HCT116 (cell line): ENCODE measurements at regions not wholly inside any gene's neighbourhood (a gene's known extent, or its start where the extent isn't known, plus 50 kb on each side); places are given as distances from the start of the nearest gene placed in this dataset.

Experiments
- ATAC-seq: fragments of 200-7000 bp; cut with Tn5 transposase; 2 replicates; pipeline ENCODE4 v1.9.1; 2020; ENCODE audit warnings: mild to moderate bottlenecking, moderate library complexity
- BruUV-seq: library from RNA; stranded (reverse); fragments of 400-500 nt; replicated peaks from 2 replicates; lab custom pipeline; 2021; lab: Mats Ljungman, UMichigan
- CTCF ChIA-PET: fragments of 300-600 bp; sonication (Branson Sonifier 250); formaldehyde crosslinking; loops from one replicate; lab custom pipeline; 2021; ENCODE audit warnings: antibody characterized with exemption; lab: Charles Lee
- POLR2A ChIA-PET: fragments of 300-600, 350-600 bp; sonication (Branson Sonifier 250); formaldehyde crosslinking; loops from one replicate; lab custom pipeline; 2021; ENCODE audit warnings: antibody characterized with exemption; lab: Charles Lee
- RAD21 ChIA-PET, 2 experiments: fragments of 300-600 bp; sonication (Branson Sonifier 250); formaldehyde crosslinking; loops; one replicate each; lab custom pipeline; 2023; ENCODE audit warnings: low total read pairs in 2 of 2; ENCODE audit not compliant: uncharacterized antibody in 2 of 2, unreplicated experiment in 2 of 2, low non-redundant PET in 1 of 2; lab: Charles Lee
- DNase-seq: peaks from one replicate; pipeline ENCODE4 v3.0.0-alpha.2; 2010; ENCODE audit warnings: low read depth, low spot score
- H2AFZ ChIP-seq: fragments of 200-600 bp; shearing (Covaris generic), sonication (generic); 2 replicates; pipeline ENCODE4 v1.6.1; 2017; ENCODE audit warnings: low read depth, mixed run types, mixed read lengths, antibody characterized with exemption, low read length; ENCODE audit not compliant: poor library complexity, severe bottlenecking
- H3K27ac ChIP-seq: 2 replicates; pipeline ENCODE4 v1.5.1; 2012; ENCODE audit warnings: low read depth, low read length
- H3K27me3 ChIP-seq: fragments of 200-600 bp; sonication (generic); 2 replicates; pipeline ENCODE4 v1.6.1; 2016; ENCODE audit warnings: mixed run types, low read length, mixed read lengths; ENCODE audit not compliant: insufficient read depth
- H3K36me3 ChIP-seq, 2 experiments: fragments of 200-500 bp in 1 of 2; fragments of 200-600 bp in 1 of 2; sonication (Bioruptor generic) in 1 of 2; sonication (generic) in 1 of 2; 2 replicates each; pipeline versions ENCODE4 v1.5.1 to v1.6.1; 2014 to 2016; ENCODE audit warnings: low read length in 2 of 2, inconsistent platforms in 1 of 2, mixed read lengths in 1 of 2, mixed run types in 1 of 2; ENCODE audit not compliant: insufficient read depth in 2 of 2, control insufficient read depth in 1 of 2
- H3K4me1 ChIP-seq, 2 experiments: fragments of 200-600 bp in 1 of 2; sonication (generic) in 1 of 2; 2 replicates each; pipeline versions ENCODE4 v1.5.1 to v1.6.1; 2012 to 2017; ENCODE audit warnings: low read length in 2 of 2, inconsistent platforms in 1 of 2, mild to moderate bottlenecking in 1 of 2, mixed read lengths in 1 of 2, mixed run types in 1 of 2, moderate library complexity in 1 of 2; ENCODE audit not compliant: insufficient read depth in 2 of 2, control insufficient read depth in 1 of 2
- H3K4me2 ChIP-seq: fragments of 200-600 bp; sonication (generic); 2 replicates; pipeline ENCODE4 v1.6.1; 2017; ENCODE audit warnings: mixed run types, low read length, mixed read lengths
- H3K4me3 ChIP-seq, 2 experiments: fragments of 200-600 bp in 1 of 2; sonication (generic) in 1 of 2; replicated peaks in 1 of 2; 2 replicates each; pipeline ENCODE4 v1.5.1; 2011 to 2016; ENCODE audit warnings: low read length in 2 of 2, control low read depth in 1 of 2, low read depth in 1 of 2, mild to moderate bottlenecking in 1 of 2, mixed read lengths in 1 of 2, mixed run types in 1 of 2
- H3K79me2 ChIP-seq: fragments of 200-600 bp; sonication (generic); 2 replicates; pipeline ENCODE4 v1.6.1; 2017; ENCODE audit warnings: mild to moderate bottlenecking, mixed run types, low read length, moderate library complexity, mixed read lengths; ENCODE audit not compliant: insufficient read depth
- H3K9ac ChIP-seq: fragments of 200-600 bp; sonication (generic); 2 replicates; pipeline ENCODE4 v1.6.1; 2016; ENCODE audit warnings: low read length, mixed read lengths
- H3K9me2 ChIP-seq: fragments of 200-600 bp; sonication (generic), shearing (Covaris generic); 2 replicates; pipeline ENCODE4 v1.6.1; 2017; ENCODE audit warnings: mixed run types, mild to moderate bottlenecking, moderate library complexity; ENCODE audit not compliant: insufficient read depth
- H3K9me3 ChIP-seq, 2 experiments: fragments of 200-500 bp in 1 of 2; fragments of 200-600 bp in 1 of 2; sonication (Bioruptor generic) in 1 of 2; sonication (generic) in 1 of 2; 2 replicates each; pipeline ENCODE4 v1.6.1; 2014 to 2017; ENCODE audit warnings: low read length in 2 of 2, mixed read lengths in 2 of 2, inconsistent platforms in 1 of 2, low read depth in 1 of 2, mild to moderate bottlenecking in 1 of 2, mixed run types in 1 of 2, moderate library complexity in 1 of 2; ENCODE audit not compliant: control insufficient read depth in 1 of 2, insufficient read depth in 1 of 2
- H4K20me1 ChIP-seq: fragments of 200-600 bp; sonication (generic), shearing (Covaris generic); 2 replicates; pipeline ENCODE4 v1.6.1; 2017; ENCODE audit warnings: mixed run types, mild to moderate bottlenecking, moderate library complexity; ENCODE audit not compliant: insufficient read depth
- CBX3 ChIP-seq: IDR thresholded peaks from 2 replicates; pipeline ENCODE4 v1.6.1; 2012; ENCODE audit warnings: low read depth
- CEBPB ChIP-seq: IDR thresholded peaks from 2 replicates; pipeline ENCODE4 v1.6.1; 2012; ENCODE audit warnings: low read depth
- EGR1 ChIP-seq: IDR thresholded peaks from 2 replicates; pipeline ENCODE4 v1.6.1; 2012; ENCODE audit warnings: low read depth
- EZH2 ChIP-seq: fragments of 200-600 bp; sonication (generic); IDR thresholded peaks from 2 replicates; pipeline ENCODE4 v1.6.1; 2017; ENCODE audit warnings: antibody characterized with exemption, mixed run types
- EZH2phosphoT487 ChIP-seq: fragments of 200-600 bp; IDR thresholded peaks from 2 replicates; pipeline ENCODE4 v1.6.1; 2018; ENCODE audit warnings: antibody characterized with exemption, borderline replicate concordance
- JUND ChIP-seq: IDR thresholded peaks from 2 replicates; pipeline ENCODE4 v1.6.1; 2012
- POLR2A ChIP-seq: IDR thresholded peaks from 2 replicates; pipeline ENCODE4 v1.7.0; 2011; ENCODE audit warnings: borderline replicate concordance; ENCODE audit not compliant: insufficient read depth, insufficient read length; ENCODE audit errors: extremely low read depth
- RAD21 ChIP-seq: IDR thresholded peaks from 2 replicates; pipeline ENCODE4 v1.6.1; 2012; ENCODE audit warnings: low read depth, mild to moderate bottlenecking
- SP1 ChIP-seq: IDR thresholded peaks from 2 replicates; pipeline ENCODE4 v1.6.1; 2012; ENCODE audit warnings: low read depth
- TCF7L2 ChIP-seq: IDR thresholded peaks from 2 replicates; pipeline ENCODE4 v1.7.0; 2011; ENCODE audit warnings: borderline replicate concordance, inconsistent platforms; ENCODE audit not compliant: insufficient read depth, insufficient read length; ENCODE audit errors: extremely low read depth
- ZFX ChIP-seq: fragments of 450-650 bp; IDR thresholded peaks from 2 replicates; pipeline ENCODE4 v1.6.1; 2017
- ZNF274 ChIP-seq: fragments of 200-500 bp; sonication (Bioruptor generic); IDR thresholded peaks from 2 replicates; pipeline ENCODE4 v1.6.1; 2014; ENCODE audit warnings: mild to moderate bottlenecking, low read depth, low read length, inconsistent platforms
- intact Hi-C: fragments of 100-400 bp; cut with micrococcal nuclease; formaldehyde crosslinking; loops from 2 replicates; pipeline ENCODE4 v1.10.0; 2022
- TF ChIP-seq, protein P1 (sequence below): IDR thresholded peaks from 2 replicates; pipeline ENCODE4 v1.6.1; 2011; ENCODE audit warnings: mild to moderate bottlenecking, low read length, moderate library complexity; ENCODE audit not compliant: insufficient replicate concordance; ENCODE audit errors: extremely low read depth
- TF ChIP-seq, protein P2 (sequence below): IDR thresholded peaks from 2 replicates; pipeline ENCODE4 v1.6.1; 2012
- TF ChIP-seq, protein P3 (sequence below), 3 experiments: fragments of 200-600 bp in 1 of 3; sonication (generic) in 1 of 3; IDR thresholded peaks in 2 of 3; conservative IDR thresholded peaks in 1 of 3; 2 replicates each; pipeline ENCODE4 v1.5.1; 2012 to 2017; ENCODE audit warnings: low read depth in 2 of 3, low read length in 2 of 3, antibody characterized with exemption in 1 of 3, borderline replicate concordance in 1 of 3, control low read depth in 1 of 3, mild to moderate bottlenecking in 1 of 3, mixed read lengths in 1 of 3, mixed run types in 1 of 3, moderate library complexity in 1 of 3; ENCODE audit not compliant: insufficient read depth in 1 of 3
- TF ChIP-seq, protein P4 (sequence below): IDR thresholded peaks from 2 replicates; pipeline ENCODE4 v1.6.1; 2012; ENCODE audit warnings: low read depth

DNA sequence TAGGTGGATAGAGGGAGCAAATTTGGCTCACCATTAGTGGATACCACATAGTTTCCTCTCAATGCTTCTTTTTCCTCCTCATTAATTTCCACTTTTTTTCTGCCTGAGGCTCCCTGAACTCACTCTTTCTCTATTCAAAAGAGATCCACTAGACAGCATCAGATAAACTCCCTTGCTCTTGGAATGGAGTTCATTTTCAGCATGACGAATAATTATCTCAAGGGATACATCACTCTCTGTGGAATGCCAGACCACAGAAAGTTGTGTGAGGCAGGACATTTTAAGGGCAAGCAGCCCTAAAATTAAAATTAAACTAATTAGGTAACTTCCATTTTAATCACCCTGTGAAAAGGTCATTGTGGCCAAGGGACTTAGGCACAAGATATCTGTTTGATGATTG lies 1920.1 kb upstream of the CELF4 start (continued):
- TF ChIP-seq, protein P1, sequence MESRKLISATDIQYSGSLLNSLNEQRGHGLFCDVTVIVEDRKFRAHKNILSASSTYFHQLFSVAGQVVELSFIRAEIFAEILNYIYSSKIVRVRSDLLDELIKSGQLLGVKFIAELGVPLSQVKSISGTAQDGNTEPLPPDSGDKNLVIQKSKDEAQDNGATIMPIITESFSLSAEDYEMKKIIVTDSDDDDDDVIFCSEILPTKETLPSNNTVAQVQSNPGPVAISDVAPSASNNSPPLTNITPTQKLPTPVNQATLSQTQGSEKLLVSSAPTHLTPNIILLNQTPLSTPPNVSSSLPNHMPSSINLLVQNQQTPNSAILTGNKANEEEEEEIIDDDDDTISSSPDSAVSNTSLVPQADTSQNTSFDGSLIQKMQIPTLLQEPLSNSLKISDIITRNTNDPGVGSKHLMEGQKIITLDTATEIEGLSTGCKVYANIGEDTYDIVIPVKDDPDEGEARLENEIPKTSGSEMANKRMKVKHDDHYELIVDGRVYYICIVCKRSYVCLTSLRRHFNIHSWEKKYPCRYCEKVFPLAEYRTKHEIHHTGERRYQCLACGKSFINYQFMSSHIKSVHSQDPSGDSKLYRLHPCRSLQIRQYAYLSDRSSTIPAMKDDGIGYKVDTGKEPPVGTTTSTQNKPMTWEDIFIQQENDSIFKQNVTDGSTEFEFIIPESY, result no peak
- TF ChIP-seq EZH2phosphoT487 (no peak), JUND (no peak), SP1 (no peak), EGR1 (no peak), CEBPB (no peak), CBX3 (no peak), POLR2A (no peak)
- TF ChIP-seq, protein P2, sequence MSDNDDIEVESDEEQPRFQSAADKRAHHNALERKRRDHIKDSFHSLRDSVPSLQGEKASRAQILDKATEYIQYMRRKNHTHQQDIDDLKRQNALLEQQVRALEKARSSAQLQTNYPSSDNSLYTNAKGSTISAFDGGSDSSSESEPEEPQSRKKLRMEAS, result no peak

DNA sequence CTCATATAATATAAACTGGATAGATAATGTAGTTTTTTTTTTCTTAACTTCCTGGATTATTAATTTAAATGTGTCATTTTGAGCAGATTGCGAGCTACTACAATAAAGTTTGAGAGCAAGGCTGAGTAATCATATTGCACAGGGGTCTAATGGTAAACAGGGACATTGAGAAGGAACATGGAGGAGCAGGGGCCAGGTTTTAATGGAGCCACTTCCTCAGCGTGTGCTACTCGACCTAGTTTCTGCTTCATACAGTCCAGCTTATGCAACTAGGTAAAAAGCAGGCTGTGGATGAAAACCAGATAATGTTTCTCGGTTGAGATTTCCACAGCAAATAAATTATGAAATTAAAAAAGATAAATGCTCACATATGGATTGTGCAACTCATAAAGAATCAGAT lies 1915.7 kb upstream of the CELF4 start:
- H3K4me1 ChIP-seq, result no peaks in the 10 kb centered on the region
- ATAC-seq (no peak), DNase-seq (no peak)
- ChIA-PET POLR2A (no interaction called here), CTCF (no interaction called here), RAD21 (no interaction called here)
- no peak overlapping the region for H3K27ac ChIP-seq
- intact Hi-C loops, result no loop called here
- no peak overlapping the region for H3K9ac ChIP-seq
- no peak overlapping the region for H2AFZ ChIP-seq
- no peaks in the 10 kb centered on the region for H3K36me3 ChIP-seq
- H3K27me3 ChIP-seq, result no peaks in the 10 kb centered on the region
- H3K79me2 ChIP-seq, result no peaks in the 10 kb centered on the region
- H3K4me2 ChIP-seq, result no peak overlapping the region
- H3K9me3 ChIP-seq, result peaks cover 0 to 4% of the 10 kb centered on the region in 2 experiments; a peak in 2 of 4 replicates
- H3K4me3 ChIP-seq, result no peak overlapping the region
- BruUV-seq, result no TSS peak
- no peaks in the 10 kb centered on the region for H3K9me2 ChIP-seq
- H4K20me1 ChIP-seq, result no peaks in the 10 kb centered on the region
- TF ChIP-seq RAD21 (no peak), EZH2 (no peak), ZNF274 (no peak), ZFX (no peak), CEBPB (no peak), JUND (no peak), TCF7L2 (no peak)
- TF ChIP-seq, protein P1, result no peak
- TF ChIP-seq, protein P3, sequence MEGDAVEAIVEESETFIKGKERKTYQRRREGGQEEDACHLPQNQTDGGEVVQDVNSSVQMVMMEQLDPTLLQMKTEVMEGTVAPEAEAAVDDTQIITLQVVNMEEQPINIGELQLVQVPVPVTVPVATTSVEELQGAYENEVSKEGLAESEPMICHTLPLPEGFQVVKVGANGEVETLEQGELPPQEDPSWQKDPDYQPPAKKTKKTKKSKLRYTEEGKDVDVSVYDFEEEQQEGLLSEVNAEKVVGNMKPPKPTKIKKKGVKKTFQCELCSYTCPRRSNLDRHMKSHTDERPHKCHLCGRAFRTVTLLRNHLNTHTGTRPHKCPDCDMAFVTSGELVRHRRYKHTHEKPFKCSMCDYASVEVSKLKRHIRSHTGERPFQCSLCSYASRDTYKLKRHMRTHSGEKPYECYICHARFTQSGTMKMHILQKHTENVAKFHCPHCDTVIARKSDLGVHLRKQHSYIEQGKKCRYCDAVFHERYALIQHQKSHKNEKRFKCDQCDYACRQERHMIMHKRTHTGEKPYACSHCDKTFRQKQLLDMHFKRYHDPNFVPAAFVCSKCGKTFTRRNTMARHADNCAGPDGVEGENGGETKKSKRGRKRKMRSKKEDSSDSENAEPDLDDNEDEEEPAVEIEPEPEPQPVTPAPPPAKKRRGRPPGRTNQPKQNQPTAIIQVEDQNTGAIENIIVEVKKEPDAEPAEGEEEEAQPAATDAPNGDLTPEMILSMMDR (IDR thresholded peaks at IDR 0.05 in 2 of 3, conservative IDR thresholded peaks at IDR 0.05 in 1 of 3; ENCODE audit: borderline replicate concordance in 1 of 3, insufficient read depth in 1 of 3, low read depth in 2 of 3, low read length in 2 of 3), result no peak
- TF ChIP-seq, protein P4, sequence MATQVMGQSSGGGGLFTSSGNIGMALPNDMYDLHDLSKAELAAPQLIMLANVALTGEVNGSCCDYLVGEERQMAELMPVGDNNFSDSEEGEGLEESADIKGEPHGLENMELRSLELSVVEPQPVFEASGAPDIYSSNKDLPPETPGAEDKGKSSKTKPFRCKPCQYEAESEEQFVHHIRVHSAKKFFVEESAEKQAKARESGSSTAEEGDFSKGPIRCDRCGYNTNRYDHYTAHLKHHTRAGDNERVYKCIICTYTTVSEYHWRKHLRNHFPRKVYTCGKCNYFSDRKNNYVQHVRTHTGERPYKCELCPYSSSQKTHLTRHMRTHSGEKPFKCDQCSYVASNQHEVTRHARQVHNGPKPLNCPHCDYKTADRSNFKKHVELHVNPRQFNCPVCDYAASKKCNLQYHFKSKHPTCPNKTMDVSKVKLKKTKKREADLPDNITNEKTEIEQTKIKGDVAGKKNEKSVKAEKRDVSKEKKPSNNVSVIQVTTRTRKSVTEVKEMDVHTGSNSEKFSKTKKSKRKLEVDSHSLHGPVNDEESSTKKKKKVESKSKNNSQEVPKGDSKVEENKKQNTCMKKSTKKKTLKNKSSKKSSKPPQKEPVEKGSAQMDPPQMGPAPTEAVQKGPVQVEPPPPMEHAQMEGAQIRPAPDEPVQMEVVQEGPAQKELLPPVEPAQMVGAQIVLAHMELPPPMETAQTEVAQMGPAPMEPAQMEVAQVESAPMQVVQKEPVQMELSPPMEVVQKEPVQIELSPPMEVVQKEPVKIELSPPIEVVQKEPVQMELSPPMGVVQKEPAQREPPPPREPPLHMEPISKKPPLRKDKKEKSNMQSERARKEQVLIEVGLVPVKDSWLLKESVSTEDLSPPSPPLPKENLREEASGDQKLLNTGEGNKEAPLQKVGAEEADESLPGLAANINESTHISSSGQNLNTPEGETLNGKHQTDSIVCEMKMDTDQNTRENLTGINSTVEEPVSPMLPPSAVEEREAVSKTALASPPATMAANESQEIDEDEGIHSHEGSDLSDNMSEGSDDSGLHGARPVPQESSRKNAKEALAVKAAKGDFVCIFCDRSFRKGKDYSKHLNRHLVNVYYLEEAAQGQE, result no peak
